Fibroblast of peridontal ligament (primary cell): ENCODE measurements at regions not wholly inside any gene's neighbourhood (a gene's known extent, or its start where the extent isn't known, plus 50 kb on each side); places are given as distances from the start of the nearest gene placed in this dataset.
"Not testable (repeated sequence)": the region's sequence is repeated elsewhere in the genome, so short reads cannot be mapped to it uniquely, and the experiment has no call there.

Experiments used
- DNase-seq: peaks from one replicate; pipeline ENCODE4 v3.0.0-alpha.2; 2010; ENCODE audit errors: extremely low read depth

GRCh38 chr2:88999365-88999764 lies 307.9 kb downstream of the RPIA start:
- no peak for DNase-seq

GRCh38 chr2:89000235-89000634 lies 308.8 kb downstream of the RPIA start:
- no peak for DNase-seq

- DNase-seq: not testable (repeated sequence)
Measured at GRCh38 chr2:89004238-89004637, 312.8 kb downstream of the RPIA start.

- DNase-seq: not testable (repeated sequence)
Measured at GRCh38 chr2:89020566-89020965, 329.1 kb downstream of the RPIA start.

- not testable (repeated sequence) for DNase-seq
Measured at GRCh38 chr2:89026296-89026695, 334.8 kb downstream of the RPIA start.

GRCh38 chr2:89027115-89027514 lies 335.6 kb downstream of the RPIA start:
- not testable (repeated sequence) for DNase-seq

GRCh38 chr2:89027536-89027935 lies 336.1 kb downstream of the RPIA start:
- DNase-seq: not testable (repeated sequence)

GRCh38 chr2:89029257-89029656 lies 337.8 kb downstream of the RPIA start:
- DNase-seq: not testable (repeated sequence)

- peak; percentile 49 for DNase-seq
Measured at GRCh38 chr2:89048138-89049066, 356.9 kb downstream of the RPIA start.

- DNase-seq: not testable (repeated sequence)
Measured at GRCh38 chr2:89058616-89059015, 367.1 kb downstream of the RPIA start.

GRCh38 chr2:89061174-89061573 lies 369.7 kb downstream of the RPIA start:
- DNase-seq: not testable (repeated sequence)

GRCh38 chr2:89076771-89077170 lies 385.3 kb downstream of the RPIA start:
- DNase-seq: not testable (repeated sequence)

GRCh38 chr2:89092911-89093310 lies 401.4 kb downstream of the RPIA start:
- DNase-seq: not testable (repeated sequence)

- DNase-seq: not testable (repeated sequence)
Measured at GRCh38 chr2:89095060-89095459, 403.6 kb downstream of the RPIA start.

- not testable (repeated sequence) for DNase-seq
Measured at GRCh38 chr2:89102587-89102986, 411.1 kb downstream of the RPIA start.

GRCh38 chr2:89106369-89107019 lies 415.0 kb downstream of the RPIA start:
- DNase-seq: not testable (repeated sequence)

GRCh38 chr2:89112434-89112833 lies 421.0 kb downstream of the RPIA start:
- DNase-seq: peak; percentile 6

- DNase-seq: not testable (repeated sequence)
Measured at GRCh38 chr2:89113286-89113685, 421.8 kb downstream of the RPIA start.

- not testable (repeated sequence) for DNase-seq
Measured at GRCh38 chr2:89129440-89129839, 438.0 kb downstream of the RPIA start.

GRCh38 chr2:89130665-89131308 lies 439.3 kb downstream of the RPIA start:
- DNase-seq: not testable (repeated sequence)

GRCh38 chr2:89142959-89143358 lies 451.5 kb downstream of the RPIA start:
- DNase-seq: not testable (repeated sequence)

GRCh38 chr2:89145342-89145741 lies 453.9 kb downstream of the RPIA start:
- DNase-seq: not testable (repeated sequence)
